K562 (cell line): ENCODE measurements at regions not wholly inside any gene's neighbourhood (a gene's known extent, or its start where the extent isn't known, plus 50 kb on each side); places are given as distances from the start of the nearest gene placed in this dataset.

Source experiments
- ATAC-seq: fragments of 200-7000 bp; cut with Tn5 transposase; 3 replicates; pipeline ENCODE4 v1.9.1; 2020; ENCODE audit warnings: moderate library complexity
- BruUV-seq: library from RNA; stranded (reverse); fragments of 400-500 nt; replicated peaks from 2 replicates; lab custom pipeline; 2021; lab: Mats Ljungman, UMichigan
- CTCF ChIA-PET: fragments of 300-600 bp; formaldehyde crosslinking; extraction: SDS; loops from one replicate; lab custom pipeline; 2021; ENCODE audit warnings: low intra/inter-chr PET ratio; lab: Yijun Ruan, JAX
- POLR2A ChIA-PET: fragments of 300-600, 350-650 bp; sonication (Branson Sonifier 250); formaldehyde crosslinking; extraction: SDS; loops from one replicate; lab custom pipeline; 2021; ENCODE audit warnings: antibody characterized with exemption, inconsistent platforms; lab: Yijun Ruan, JAX
- DNase-seq, 4 experiments: peaks; one replicate each; pipeline versions ENCODE4 v3.0.0 to v3.0.0-alpha.2; 2011 to 2018; ENCODE audit warnings: low spot score in 3 of 4, mixed read lengths in 3 of 4; ENCODE audit errors: extremely low read depth in 1 of 4
- FAIRE-seq: peaks from 2 replicates; lab custom pipeline; 2011; peaks lifted over from hg19 to GRCh38; lab: Jason Lieb, UNC
- H2AFZ ChIP-seq: 2 replicates; pipeline ENCODE4 v1.6.0; 2011; ENCODE audit warnings: low read depth, low read length, control low read depth, inconsistent platforms
- H3K27ac ChIP-seq: fragments of 200-600 bp; 3 replicates; pipeline ENCODE4 v1.8.0; 2011; ENCODE audit warnings: low read depth, mild to moderate bottlenecking, control low read depth, inconsistent platforms, low read length, moderate library complexity, mixed read lengths; ENCODE audit errors: extremely low read depth
- H3K27me3 ChIP-seq, 2 experiments: fragments of 300-600 bp in 1 of 2; 2 replicates in 1 of 2; 3 replicates in 1 of 2; pipeline versions ENCODE4 v1.6.0 to v1.8.0; 2011; ENCODE audit warnings: inconsistent platforms in 2 of 2, low read length in 2 of 2, mild to moderate bottlenecking in 1 of 2, mixed read lengths in 1 of 2, moderate library complexity in 1 of 2; ENCODE audit not compliant: control insufficient read depth in 2 of 2, insufficient read depth in 2 of 2
- H3K36me3 ChIP-seq: fragments of 300-600 bp; 3 replicates; pipeline ENCODE4 v1.8.0; 2011; ENCODE audit warnings: mild to moderate bottlenecking, low read length, inconsistent platforms; ENCODE audit not compliant: control insufficient read depth, insufficient read depth
- H3K4me1 ChIP-seq, 2 experiments: fragments of 200-600 bp in 1 of 2; replicated peaks in 1 of 2; 2 replicates in 1 of 2; 3 replicates in 1 of 2; pipeline versions ENCODE4 v1.5.1 to v1.8.0; 2011; ENCODE audit warnings: inconsistent platforms in 2 of 2, low read length in 2 of 2, mild to moderate bottlenecking in 1 of 2, mixed read lengths in 1 of 2, moderate library complexity in 1 of 2; ENCODE audit not compliant: control insufficient read depth in 2 of 2, insufficient read depth in 2 of 2
- H3K4me2 ChIP-seq: 2 replicates; pipeline ENCODE4 v1.6.1; 2011; ENCODE audit warnings: low read length, control low read depth, inconsistent platforms, mixed read lengths; ENCODE audit not compliant: insufficient read depth
- H3K4me3 ChIP-seq: fragments of 200-600 bp; sonication (generic), shearing (Covaris generic); 2 replicates; pipeline ENCODE4 v1.5.1; 2016; ENCODE audit warnings: control low read depth, inconsistent platforms
- H3K79me2 ChIP-seq: fragments of 200-600 bp; 3 replicates; pipeline ENCODE4 v1.8.0; 2011; ENCODE audit warnings: low read length, inconsistent platforms; ENCODE audit not compliant: control insufficient read depth, insufficient read depth
- H3K9ac ChIP-seq, 2 experiments: 2 replicates each; pipeline versions ENCODE4 v1.6.0 to v1.6.1; 2011; ENCODE audit warnings: low read depth in 2 of 2, low read length in 2 of 2, control low read depth in 1 of 2, inconsistent platforms in 1 of 2, mild to moderate bottlenecking in 1 of 2, mixed read lengths in 1 of 2; ENCODE audit not compliant: insufficient read depth in 1 of 2
- H3K9me1 ChIP-seq: one replicate; pipeline ENCODE4 v1.6.0; 2011; ENCODE audit warnings: inconsistent platforms, mild to moderate bottlenecking, low read length, moderate library complexity; ENCODE audit not compliant: control insufficient read depth, insufficient read depth
- H3K9me3 ChIP-seq: replicated peaks from 2 replicates; pipeline ENCODE4 v1.5.1; 2011; ENCODE audit warnings: low read depth, low read length, inconsistent platforms; ENCODE audit not compliant: control insufficient read depth, insufficient read depth
- H4K20me1 ChIP-seq: replicated peaks from 2 replicates; pipeline ENCODE4 v1.6.1; 2011; ENCODE audit warnings: low read length, inconsistent platforms, mixed read lengths; ENCODE audit not compliant: control insufficient read depth, insufficient read depth
- KDM1A ChIP-seq, 2 experiments: fragments of 450-650 bp; IDR thresholded peaks; 2 replicates each; pipeline ENCODE4 v1.6.1; 2016; ENCODE audit warnings: mild to moderate bottlenecking in 2 of 2
- NR1H2 ChIP-seq: sonication (generic); formaldehyde crosslinking; IDR thresholded peaks from 2 replicates; pipeline ENCODE4 v1.4.0; 2020; ENCODE audit warnings: mild to moderate bottlenecking, missing genetic modification reagents
- POLR2AphosphoS2 ChIP-seq: IDR thresholded peaks from 2 replicates; pipeline ENCODE4 v1.6.1; 2012; ENCODE audit warnings: low read length, improper control_type of control experiment
- ZNF23 ChIP-seq: fragments of 250-450 bp; sonication (Bioruptor Pico); IDR thresholded peaks from 2 replicates; pipeline ENCODE4 v1.4.0; 2020; ENCODE audit warnings: mild to moderate bottlenecking
- ZNF311 ChIP-seq: fragments of 250-450 bp; sonication (Bioruptor Pico); IDR thresholded peaks from 2 replicates; pipeline ENCODE4 v1.4.0; 2020; ENCODE audit warnings: mild to moderate bottlenecking, moderate library complexity
- ZNF785 ChIP-seq: fragments of 250-450 bp; sonication (Bioruptor Pico); IDR thresholded peaks from 2 replicates; pipeline ENCODE4 v1.4.0; 2020; ENCODE audit warnings: mild to moderate bottlenecking
- WGBS: fragments of 100-300 bp; shearing (Covaris generic); methylation state at CpG from one replicate; pipeline ENCODE4 v1.1.6; 2016; ENCODE audit warnings: low coverage, mixed read lengths; ENCODE audit not compliant: insufficient coverage; ENCODE audit errors: missing lambda C conversion rate; 5-methylcytosine and 5-hydroxymethylcytosine counted together
- in situ Hi-C: fragments of 300-500 bp; cut with MboI; formaldehyde crosslinking; loops from 4 replicates; pipeline ENCODE4 v1.15.0; 2018; ENCODE audit warnings: inconsistent platforms, mixed read lengths
- intact Hi-C: fragments of 100-400 bp; cut with micrococcal nuclease; formaldehyde crosslinking; loops from 2 replicates; pipeline ENCODE4 v1.14.2; 2022
- TF ChIP-seq, protein P1 (sequence below), 2 experiments: fragments of 250-450 bp in 1 of 2; fragments of 450-650 bp in 1 of 2; sonication (Bioruptor Pico) in 1 of 2; IDR thresholded peaks; 2 replicates each; pipeline versions ENCODE4 v1.6.1 to v1.8.0; 2016 to 2021; ENCODE audit warnings: mild to moderate bottlenecking in 2 of 2, moderate library complexity in 2 of 2, missing compliant biosample characterization in 1 of 2, missing genetic modification characterization in 1 of 2
- TF ChIP-seq, protein P2 (sequence below): fragments of 250-450 bp; sonication (Bioruptor Pico); IDR thresholded peaks from 2 replicates; pipeline ENCODE4 v1.5.0; 2021; ENCODE audit warnings: mild to moderate bottlenecking, borderline replicate concordance
- TF ChIP-seq, protein P3 (sequence below), 2 experiments: IDR thresholded peaks in 1 of 2; conservative IDR thresholded peaks in 1 of 2; 2 replicates each; pipeline ENCODE4 v1.6.1; 2016; ENCODE audit warnings: low read depth in 2 of 2, mild to moderate bottlenecking in 1 of 2, missing compliant biosample characterization in 1 of 2, missing genetic modification characterization in 1 of 2, moderate library complexity in 1 of 2

DNA sequence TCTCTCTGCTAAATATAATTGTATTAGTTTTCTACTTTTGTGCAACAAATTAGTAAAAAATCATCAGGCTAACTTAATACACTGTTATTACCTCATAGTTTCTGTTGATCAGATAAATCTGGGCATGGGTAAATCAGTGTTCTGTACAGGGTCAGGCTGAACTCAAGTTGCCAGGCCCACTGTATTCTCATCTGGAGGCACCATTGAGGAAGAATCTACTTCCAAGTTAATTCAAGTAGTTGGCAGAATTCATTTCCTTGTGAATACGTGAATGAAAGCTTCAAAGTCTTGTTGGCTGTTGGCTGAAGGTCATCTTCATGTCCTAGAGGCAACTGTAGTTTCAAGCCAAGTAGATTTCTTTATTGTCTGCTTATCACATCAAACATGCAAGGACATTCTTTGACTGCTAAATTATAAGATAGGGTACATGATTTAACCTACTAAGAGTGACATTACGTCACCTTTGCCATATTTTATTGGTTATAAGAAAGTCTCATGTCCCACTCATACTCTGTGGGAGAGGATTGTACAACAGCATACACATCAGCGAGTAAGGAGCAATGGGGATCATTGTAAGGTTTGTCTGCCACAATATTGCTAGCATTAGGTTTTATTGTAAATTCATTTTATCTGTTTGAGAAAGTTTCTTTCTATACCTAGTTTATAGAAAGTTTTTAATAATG lies 1219.0 kb downstream of the ARAP2 start:
- no peak for FAIRE-seq

More for the DNA sequence above, 1219.0 kb downstream of the ARAP2 start:
- BruUV-seq: no TSS peak
- Histone ChIP-seq H3K4me1 (no peaks in the 10 kb centered on the region), H3K27me3 (no peaks in the 10 kb centered on the region), H3K79me2 (no peaks in the 10 kb centered on the region), H3K4me2 (no peak overlapping the region), H3K36me3 (no peaks in the 10 kb centered on the region), H2AFZ (no peak overlapping the region), H3K27ac (no peak overlapping the region), H3K4me3 (no peak overlapping the region), H3K9me1 (no peaks in the 10 kb centered on the region), H3K9ac (no peak overlapping the region), H4K20me1 (no peaks in the 10 kb centered on the region), H3K9me3 (no peaks in the 10 kb centered on the region; the same call in 1 of the 2 replicates)
- CTCF ChIA-PET: no interaction called here
- intact Hi-C loops: no loop called here
- DNase-seq: no peak
- POLR2A ChIA-PET: no interaction called here
- TF ChIP-seq ZNF311 (CRISPR knock-in tag): no peak
- TF ChIP-seq, protein P1, sequence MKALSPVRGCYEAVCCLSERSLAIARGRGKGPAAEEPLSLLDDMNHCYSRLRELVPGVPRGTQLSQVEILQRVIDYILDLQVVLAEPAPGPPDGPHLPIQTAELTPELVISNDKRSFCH (CRISPR knock-in tag; IDR thresholded peaks at IDR 0.05): no peak
- TF ChIP-seq, protein P1 (tag; IDR thresholded peaks at IDR 0.05): no peak
- TF ChIP-seq, protein P2, sequence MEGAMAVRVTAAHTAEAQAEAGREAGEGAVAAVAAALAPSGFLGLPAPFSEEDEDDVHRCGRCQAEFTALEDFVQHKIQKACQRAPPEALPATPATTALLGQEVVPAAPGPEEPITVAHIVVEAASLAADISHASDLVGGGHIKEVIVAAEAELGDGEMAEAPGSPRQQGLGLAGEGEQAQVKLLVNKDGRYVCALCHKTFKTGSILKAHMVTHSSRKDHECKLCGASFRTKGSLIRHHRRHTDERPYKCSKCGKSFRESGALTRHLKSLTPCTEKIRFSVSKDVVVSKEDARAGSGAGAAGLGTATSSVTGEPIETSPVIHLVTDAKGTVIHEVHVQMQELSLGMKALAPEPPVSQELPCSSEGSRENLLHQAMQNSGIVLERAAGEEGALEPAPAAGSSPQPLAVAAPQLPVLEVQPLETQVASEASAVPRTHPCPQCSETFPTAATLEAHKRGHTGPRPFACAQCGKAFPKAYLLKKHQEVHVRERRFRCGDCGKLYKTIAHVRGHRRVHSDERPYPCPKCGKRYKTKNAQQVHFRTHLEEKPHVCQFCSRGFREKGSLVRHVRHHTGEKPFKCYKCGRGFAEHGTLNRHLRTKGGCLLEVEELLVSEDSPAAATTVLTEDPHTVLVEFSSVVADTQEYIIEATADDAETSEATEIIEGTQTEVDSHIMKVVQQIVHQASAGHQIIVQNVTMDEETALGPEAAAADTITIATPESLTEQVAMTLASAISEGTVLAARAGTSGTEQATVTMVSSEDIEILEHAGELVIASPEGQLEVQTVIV (CRISPR knock-in tag): no peak
- TF ChIP-seq, protein P3, sequence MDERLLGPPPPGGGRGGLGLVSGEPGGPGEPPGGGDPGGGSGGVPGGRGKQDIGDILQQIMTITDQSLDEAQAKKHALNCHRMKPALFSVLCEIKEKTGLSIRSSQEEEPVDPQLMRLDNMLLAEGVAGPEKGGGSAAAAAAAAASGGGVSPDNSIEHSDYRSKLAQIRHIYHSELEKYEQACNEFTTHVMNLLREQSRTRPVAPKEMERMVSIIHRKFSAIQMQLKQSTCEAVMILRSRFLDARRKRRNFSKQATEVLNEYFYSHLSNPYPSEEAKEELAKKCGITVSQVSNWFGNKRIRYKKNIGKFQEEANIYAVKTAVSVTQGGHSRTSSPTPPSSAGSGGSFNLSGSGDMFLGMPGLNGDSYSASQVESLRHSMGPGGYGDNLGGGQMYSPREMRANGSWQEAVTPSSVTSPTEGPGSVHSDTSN (CRISPR knock-in tag; IDR thresholded peaks at IDR 0.05; ENCODE audit: low read depth): no peak
- TF ChIP-seq, protein P3 (tag; conservative IDR thresholded peaks at IDR 0.05; ENCODE audit: low read depth): no peak
- no peak for TF ChIP-seq KDM1A (IDR thresholded peaks at IDR 0.05)
- no peak for TF ChIP-seq ZNF785
- no peak for TF ChIP-seq POLR2AphosphoS2
- no peak for TF ChIP-seq NR1H2 (CRISPR knock-in tag)
- no peak for TF ChIP-seq ZNF23 (CRISPR knock-in tag)
- in situ Hi-C loops: no loop called here
- ATAC-seq: no peak
- WGBS: 2% methylated on average over 3 of the region's 3 CpGs
